Liver (tissue), 8 donors: ENCODE measurements at regions not wholly inside any gene's neighbourhood (a gene's known extent, or its start where the extent isn't known, plus 50 kb on each side); places are given as distances from the start of the nearest gene placed in this dataset.

Source experiments
- DNase-seq: peaks from one replicate; pipeline ENCODE4 v3.0.0-alpha.2; 2017; ENCODE audit warnings: low spot score
- H3K27ac ChIP-seq, 2 donors: one replicate each; pipeline ENCODE4 v1.7.0; 2013; ENCODE audit warnings: inconsistent platforms in 2 of 2, low read length in 2 of 2, control low read depth in 1 of 2, low read depth in 1 of 2, mild to moderate bottlenecking in 1 of 2
- H3K27me3 ChIP-seq, 4 donors: one replicate each; pipeline versions ENCODE4 v1.6.1 to v1.7.0; 2013; ENCODE audit warnings: low read length in 3 of 4, inconsistent platforms in 1 of 4, mild to moderate bottlenecking in 1 of 4, moderate library complexity in 1 of 4; ENCODE audit not compliant: control insufficient read depth in 4 of 4, insufficient read depth in 4 of 4
- H3K36me3 ChIP-seq, 4 donors: one replicate each; pipeline versions ENCODE4 v1.6.1 to v1.7.0; 2013; ENCODE audit warnings: low read length in 3 of 4, mild to moderate bottlenecking in 3 of 4, low read depth in 1 of 4, moderate library complexity in 1 of 4; ENCODE audit not compliant: control insufficient read depth in 4 of 4, insufficient read depth in 3 of 4
- H3K4me1 ChIP-seq, 4 donors: one replicate each; pipeline versions ENCODE4 v1.6.1 to v1.7.0; 2013; ENCODE audit warnings: low read length in 3 of 4, mild to moderate bottlenecking in 3 of 4, moderate library complexity in 1 of 4; ENCODE audit not compliant: control insufficient read depth in 4 of 4, insufficient read depth in 4 of 4
- H3K4me3 ChIP-seq, 3 donors: one replicate each; pipeline versions ENCODE4 v1.6.1 to v1.7.0; 2013; ENCODE audit warnings: low read length in 3 of 3, control low read depth in 1 of 3, low read depth in 1 of 3, mild to moderate bottlenecking in 1 of 3
- H3K9ac ChIP-seq, 2 donors: one replicate each; pipeline ENCODE4 v1.7.0; 2013; ENCODE audit warnings: low read length in 2 of 2, mild to moderate bottlenecking in 2 of 2, moderate library complexity in 2 of 2, control low read depth in 1 of 2, low read depth in 1 of 2
- H3K9me3 ChIP-seq, 4 donors: one replicate each; pipeline versions ENCODE4 v1.6.1 to v1.7.0; 2013; ENCODE audit warnings: low read length in 3 of 4; ENCODE audit not compliant: control insufficient read depth in 4 of 4
- EGR1 ChIP-seq, 2 donors: IDR thresholded peaks; 2 replicates each; pipeline ENCODE4 v1.6.1; 2016 to 2018; ENCODE audit warnings: antibody characterized with exemption in 2 of 2, low read depth in 2 of 2
- FOXA1 ChIP-seq: IDR thresholded peaks from 2 replicates; pipeline ENCODE4 v1.6.1; 2016; ENCODE audit warnings: antibody characterized with exemption
- FOXA2 ChIP-seq: IDR thresholded peaks from 2 replicates; pipeline ENCODE4 v1.6.1; 2016; ENCODE audit warnings: antibody characterized with exemption
- HNF4A ChIP-seq, 2 donors: conservative IDR thresholded peaks; 2 replicates each; pipeline ENCODE4 v1.6.1; 2016; ENCODE audit warnings: antibody characterized with exemption in 2 of 2, mild to moderate bottlenecking in 2 of 2
- NR2F2 ChIP-seq: IDR thresholded peaks from 2 replicates; pipeline ENCODE4 v1.6.1; 2016; ENCODE audit warnings: antibody characterized with exemption
- RXRA ChIP-seq, 2 donors: IDR thresholded peaks; 2 replicates each; pipeline ENCODE4 v1.6.1; 2017 to 2018; ENCODE audit warnings: antibody characterized with exemption in 2 of 2, mild to moderate bottlenecking in 1 of 2
- TAF1 ChIP-seq: conservative IDR thresholded peaks from 2 replicates; pipeline ENCODE4 v1.6.1; 2016; ENCODE audit warnings: antibody characterized with exemption, mild to moderate bottlenecking
- YY1 ChIP-seq: IDR thresholded peaks from 2 replicates; pipeline ENCODE4 v1.6.1; 2016; ENCODE audit warnings: antibody characterized with exemption, mild to moderate bottlenecking
- WGBS: extraction: QIAGEN DNeasy Blood & Tissue Kit; methylation state at CpG from one replicate; pipeline ENCODE4 v1.1.7; 2013; 5-methylcytosine and 5-hydroxymethylcytosine counted together
- TF ChIP-seq, protein P1 (sequence below): fragments of 150-350 bp; IDR thresholded peaks from 2 replicates; pipeline ENCODE4 v1.5.1; 2017; ENCODE audit warnings: improper control_type of control experiment, low read depth, low read length; ENCODE audit not compliant: missing input control
- TF ChIP-seq, protein P2 (sequence below): IDR thresholded peaks from 2 replicates; pipeline ENCODE4 v1.6.1; 2016; ENCODE audit warnings: antibody characterized with exemption, mild to moderate bottlenecking
- TF ChIP-seq, protein P3 (sequence below): IDR thresholded peaks from 2 replicates; pipeline ENCODE4 v1.6.1; 2016; ENCODE audit warnings: antibody characterized with exemption
- TF ChIP-seq, protein P4 (sequence below): IDR thresholded peaks from 2 replicates; pipeline ENCODE4 v1.6.1; 2016; ENCODE audit warnings: antibody characterized with exemption
- TF ChIP-seq, protein P5 (sequence below): IDR thresholded peaks from 2 replicates; pipeline ENCODE4 v1.6.1; 2016; ENCODE audit warnings: antibody characterized with exemption
- donor health status: healthy.
- donor health status: healthy.
- donor health status: healthy.
- donor health status: healthy.
- donor health status: healthy.

DNA sequence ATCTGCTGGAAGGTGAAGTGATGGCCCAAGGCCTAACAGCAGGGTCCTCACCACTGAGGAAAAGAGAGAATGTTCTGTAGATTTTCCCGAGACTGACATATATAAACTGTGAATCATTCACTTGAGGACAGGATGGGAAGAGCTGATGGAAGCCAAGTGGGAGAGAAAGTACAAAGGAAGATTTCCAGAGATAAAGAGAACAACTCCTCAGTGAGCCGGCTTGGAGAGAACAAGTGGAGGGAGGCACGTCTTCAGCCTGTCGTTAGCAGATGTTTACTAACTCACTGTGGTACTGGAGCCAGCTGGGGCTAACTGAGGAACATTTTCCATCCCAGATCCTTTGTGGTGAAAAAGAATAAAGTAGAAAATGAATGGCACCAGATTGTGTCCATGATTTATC, 552.9 kb upstream of the TNP1 start:
- H3K27me3 ChIP-seq = no peaks in the 10 kb centered on the region
- H3K4me3 ChIP-seq = no peak overlapping the region
- 65% methylated on average over 4 of the region's 4 CpGs for WGBS
- H3K4me1 ChIP-seq = peaks cover 0 to 3% (median 0%) of the 10 kb centered on the region in 4 donors
- no peaks in the 10 kb centered on the region for H3K36me3 ChIP-seq
- TF ChIP-seq RXRA (IDR thresholded peaks at IDR 0.05) (no peak), FOXA1 (no peak), HNF4A (conservative IDR thresholded peaks at IDR 0.05) (no peak)
- TF ChIP-seq, protein P1, sequence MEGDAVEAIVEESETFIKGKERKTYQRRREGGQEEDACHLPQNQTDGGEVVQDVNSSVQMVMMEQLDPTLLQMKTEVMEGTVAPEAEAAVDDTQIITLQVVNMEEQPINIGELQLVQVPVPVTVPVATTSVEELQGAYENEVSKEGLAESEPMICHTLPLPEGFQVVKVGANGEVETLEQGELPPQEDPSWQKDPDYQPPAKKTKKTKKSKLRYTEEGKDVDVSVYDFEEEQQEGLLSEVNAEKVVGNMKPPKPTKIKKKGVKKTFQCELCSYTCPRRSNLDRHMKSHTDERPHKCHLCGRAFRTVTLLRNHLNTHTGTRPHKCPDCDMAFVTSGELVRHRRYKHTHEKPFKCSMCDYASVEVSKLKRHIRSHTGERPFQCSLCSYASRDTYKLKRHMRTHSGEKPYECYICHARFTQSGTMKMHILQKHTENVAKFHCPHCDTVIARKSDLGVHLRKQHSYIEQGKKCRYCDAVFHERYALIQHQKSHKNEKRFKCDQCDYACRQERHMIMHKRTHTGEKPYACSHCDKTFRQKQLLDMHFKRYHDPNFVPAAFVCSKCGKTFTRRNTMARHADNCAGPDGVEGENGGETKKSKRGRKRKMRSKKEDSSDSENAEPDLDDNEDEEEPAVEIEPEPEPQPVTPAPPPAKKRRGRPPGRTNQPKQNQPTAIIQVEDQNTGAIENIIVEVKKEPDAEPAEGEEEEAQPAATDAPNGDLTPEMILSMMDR = no peak
- TF ChIP-seq, protein P2, sequence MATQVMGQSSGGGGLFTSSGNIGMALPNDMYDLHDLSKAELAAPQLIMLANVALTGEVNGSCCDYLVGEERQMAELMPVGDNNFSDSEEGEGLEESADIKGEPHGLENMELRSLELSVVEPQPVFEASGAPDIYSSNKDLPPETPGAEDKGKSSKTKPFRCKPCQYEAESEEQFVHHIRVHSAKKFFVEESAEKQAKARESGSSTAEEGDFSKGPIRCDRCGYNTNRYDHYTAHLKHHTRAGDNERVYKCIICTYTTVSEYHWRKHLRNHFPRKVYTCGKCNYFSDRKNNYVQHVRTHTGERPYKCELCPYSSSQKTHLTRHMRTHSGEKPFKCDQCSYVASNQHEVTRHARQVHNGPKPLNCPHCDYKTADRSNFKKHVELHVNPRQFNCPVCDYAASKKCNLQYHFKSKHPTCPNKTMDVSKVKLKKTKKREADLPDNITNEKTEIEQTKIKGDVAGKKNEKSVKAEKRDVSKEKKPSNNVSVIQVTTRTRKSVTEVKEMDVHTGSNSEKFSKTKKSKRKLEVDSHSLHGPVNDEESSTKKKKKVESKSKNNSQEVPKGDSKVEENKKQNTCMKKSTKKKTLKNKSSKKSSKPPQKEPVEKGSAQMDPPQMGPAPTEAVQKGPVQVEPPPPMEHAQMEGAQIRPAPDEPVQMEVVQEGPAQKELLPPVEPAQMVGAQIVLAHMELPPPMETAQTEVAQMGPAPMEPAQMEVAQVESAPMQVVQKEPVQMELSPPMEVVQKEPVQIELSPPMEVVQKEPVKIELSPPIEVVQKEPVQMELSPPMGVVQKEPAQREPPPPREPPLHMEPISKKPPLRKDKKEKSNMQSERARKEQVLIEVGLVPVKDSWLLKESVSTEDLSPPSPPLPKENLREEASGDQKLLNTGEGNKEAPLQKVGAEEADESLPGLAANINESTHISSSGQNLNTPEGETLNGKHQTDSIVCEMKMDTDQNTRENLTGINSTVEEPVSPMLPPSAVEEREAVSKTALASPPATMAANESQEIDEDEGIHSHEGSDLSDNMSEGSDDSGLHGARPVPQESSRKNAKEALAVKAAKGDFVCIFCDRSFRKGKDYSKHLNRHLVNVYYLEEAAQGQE = no peak
- no peak overlapping the region for H3K9ac ChIP-seq
- H3K27ac ChIP-seq = no peak overlapping the region
- no peak for DNase-seq
- H3K9me3 ChIP-seq = no peaks in the 10 kb centered on the region

DNA sequence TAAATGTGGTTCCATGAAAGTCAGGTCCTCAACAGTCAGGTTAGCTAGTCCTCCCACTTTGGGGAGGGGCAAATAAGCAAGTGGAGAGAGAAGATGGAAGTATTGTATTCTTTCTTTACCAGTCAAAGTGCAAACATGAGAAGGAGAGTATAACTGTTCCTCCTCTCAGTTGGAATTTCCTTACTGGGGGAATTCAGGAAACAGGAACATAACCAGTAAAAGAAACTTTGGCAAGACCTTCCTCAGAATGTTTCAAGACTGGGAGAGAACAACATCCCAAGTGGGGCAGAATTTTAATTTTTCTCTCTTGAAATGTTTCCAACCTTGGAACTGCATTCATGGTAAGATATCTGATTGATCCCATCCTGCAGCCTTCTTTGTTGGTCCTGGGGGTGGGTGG, 552.4 kb upstream of the TNP1 start:
- no peak overlapping the region for H3K4me3 ChIP-seq
- no peak for DNase-seq
- H3K27me3 ChIP-seq = no peaks in the 10 kb centered on the region
- peaks cover 0 to 3% (median 0%) of the 10 kb centered on the region in 4 donors for H3K4me1 ChIP-seq
- no peak overlapping the region for H3K9ac ChIP-seq
- H3K36me3 ChIP-seq = no peaks in the 10 kb centered on the region
- H3K9me3 ChIP-seq = no peaks in the 10 kb centered on the region
- TF ChIP-seq, protein P3, sequence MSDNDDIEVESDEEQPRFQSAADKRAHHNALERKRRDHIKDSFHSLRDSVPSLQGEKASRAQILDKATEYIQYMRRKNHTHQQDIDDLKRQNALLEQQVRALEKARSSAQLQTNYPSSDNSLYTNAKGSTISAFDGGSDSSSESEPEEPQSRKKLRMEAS = no peak
- TF ChIP-seq NR2F2 (no peak), TAF1 (no peak), HNF4A (conservative IDR thresholded peaks at IDR 0.05) (no peak)
- TF ChIP-seq, protein P4, sequence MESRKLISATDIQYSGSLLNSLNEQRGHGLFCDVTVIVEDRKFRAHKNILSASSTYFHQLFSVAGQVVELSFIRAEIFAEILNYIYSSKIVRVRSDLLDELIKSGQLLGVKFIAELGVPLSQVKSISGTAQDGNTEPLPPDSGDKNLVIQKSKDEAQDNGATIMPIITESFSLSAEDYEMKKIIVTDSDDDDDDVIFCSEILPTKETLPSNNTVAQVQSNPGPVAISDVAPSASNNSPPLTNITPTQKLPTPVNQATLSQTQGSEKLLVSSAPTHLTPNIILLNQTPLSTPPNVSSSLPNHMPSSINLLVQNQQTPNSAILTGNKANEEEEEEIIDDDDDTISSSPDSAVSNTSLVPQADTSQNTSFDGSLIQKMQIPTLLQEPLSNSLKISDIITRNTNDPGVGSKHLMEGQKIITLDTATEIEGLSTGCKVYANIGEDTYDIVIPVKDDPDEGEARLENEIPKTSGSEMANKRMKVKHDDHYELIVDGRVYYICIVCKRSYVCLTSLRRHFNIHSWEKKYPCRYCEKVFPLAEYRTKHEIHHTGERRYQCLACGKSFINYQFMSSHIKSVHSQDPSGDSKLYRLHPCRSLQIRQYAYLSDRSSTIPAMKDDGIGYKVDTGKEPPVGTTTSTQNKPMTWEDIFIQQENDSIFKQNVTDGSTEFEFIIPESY = no peak
- no peak overlapping the region for H3K27ac ChIP-seq

DNA sequence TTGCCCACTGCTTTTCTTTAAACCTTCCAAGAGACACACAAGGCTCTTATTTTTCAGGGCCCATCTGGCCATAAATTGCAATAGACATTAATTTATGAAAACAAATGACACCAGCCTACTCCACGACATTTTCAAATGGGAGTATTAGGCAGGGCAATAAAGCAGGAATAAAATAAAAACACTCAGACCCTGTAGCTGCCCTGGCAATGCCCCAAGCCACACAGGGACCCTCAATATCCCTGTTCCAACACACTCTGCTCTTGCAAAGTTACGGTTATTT, 550.8 kb upstream of the TNP1 start:
- H3K9ac ChIP-seq = no peak overlapping the region
- DNase-seq = no peak
- TF ChIP-seq, protein P4 = no peak
- no peak for TF ChIP-seq TAF1
- TF ChIP-seq NR2F2 = no peak
- no peak for TF ChIP-seq FOXA2
- TF ChIP-seq, protein P1 = no peak
- no peak for TF ChIP-seq YY1
- TF ChIP-seq, protein P5, sequence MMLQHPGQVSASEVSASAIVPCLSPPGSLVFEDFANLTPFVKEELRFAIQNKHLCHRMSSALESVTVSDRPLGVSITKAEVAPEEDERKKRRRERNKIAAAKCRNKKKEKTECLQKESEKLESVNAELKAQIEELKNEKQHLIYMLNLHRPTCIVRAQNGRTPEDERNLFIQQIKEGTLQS = no peak
- TF ChIP-seq HNF4A (conservative IDR thresholded peaks at IDR 0.05) = no peak
- TF ChIP-seq, protein P3 = no peak
- TF ChIP-seq FOXA1 = no peak
- no peak for TF ChIP-seq RXRA (IDR thresholded peaks at IDR 0.05)
- TF ChIP-seq EGR1 (IDR thresholded peaks at IDR 0.05; ENCODE audit: low read depth in 2 of 2) = no peak
- H3K36me3 ChIP-seq = no peaks in the 10 kb centered on the region
- no peaks in the 10 kb centered on the region for H3K27me3 ChIP-seq
- H3K9me3 ChIP-seq = no peaks in the 10 kb centered on the region
- WGBS = 83% methylated on average over 2 of the region's 2 CpGs
- H3K4me1 ChIP-seq = peaks cover 0 to 3% (median 0%) of the 10 kb centered on the region in 4 donors
- no peak overlapping the region for H3K27ac ChIP-seq
- H3K4me3 ChIP-seq = no peak overlapping the region
